Activated T-helper 1 cell treated with anti-CD3 and anti-CD28 coated beads, Interleukin-12 subunit alpha, Interleukin-12 subunit beta, Interleukin-2, Interleukin-4 antibody, amounts not matched to agents 30 ng/mL and 10 ng/mL and 1 ng/mL, durations not matched to agents 14 hours and 24 hours and 36 hours (primary cell): ENCODE measurements at regions not wholly inside any gene's neighbourhood (a gene's known extent, or its start where the extent isn't known, plus 50 kb on each side); places are given as distances from the start of the nearest gene placed in this dataset.
"Not testable (repeated sequence)": the region's sequence is repeated elsewhere in the genome, so short reads cannot be mapped to it uniquely, and the experiment has no call there.

Experiments used
- DNase-seq: peaks from one replicate; pipeline ENCODE4 v3.0.0; 2021; ENCODE audit warnings: low spot score
- H3K27ac Mint-ChIP-seq: one replicate; pipeline ENCODE4 v1.8.0; 2021; ENCODE audit warnings: mild to moderate bottlenecking, mixed read lengths
- H3K27me3 Mint-ChIP-seq: one replicate; pipeline ENCODE4 v1.8.0; 2022; ENCODE audit warnings: mild to moderate bottlenecking, moderate library complexity, mixed read lengths; ENCODE audit not compliant: insufficient read depth
- H3K36me3 Mint-ChIP-seq: one replicate; pipeline ENCODE4 v1.8.0; 2021; ENCODE audit warnings: low read depth, mixed read lengths
- H3K4me1 Mint-ChIP-seq: one replicate; pipeline ENCODE4 v1.8.0; 2021; ENCODE audit warnings: low read depth, mixed read lengths
- H3K4me3 Mint-ChIP-seq: one replicate; pipeline ENCODE4 v1.8.0; 2021; ENCODE audit warnings: mild to moderate bottlenecking, moderate library complexity, mixed read lengths
- H3K9me3 Mint-ChIP-seq: one replicate; pipeline ENCODE4 v1.8.0; 2021; ENCODE audit warnings: mixed read lengths
- intact Hi-C: fragments of 100-400 bp; cut with micrococcal nuclease; formaldehyde crosslinking; loops from one replicate; pipeline ENCODE4 v1.15.1; 2024

DNA sequence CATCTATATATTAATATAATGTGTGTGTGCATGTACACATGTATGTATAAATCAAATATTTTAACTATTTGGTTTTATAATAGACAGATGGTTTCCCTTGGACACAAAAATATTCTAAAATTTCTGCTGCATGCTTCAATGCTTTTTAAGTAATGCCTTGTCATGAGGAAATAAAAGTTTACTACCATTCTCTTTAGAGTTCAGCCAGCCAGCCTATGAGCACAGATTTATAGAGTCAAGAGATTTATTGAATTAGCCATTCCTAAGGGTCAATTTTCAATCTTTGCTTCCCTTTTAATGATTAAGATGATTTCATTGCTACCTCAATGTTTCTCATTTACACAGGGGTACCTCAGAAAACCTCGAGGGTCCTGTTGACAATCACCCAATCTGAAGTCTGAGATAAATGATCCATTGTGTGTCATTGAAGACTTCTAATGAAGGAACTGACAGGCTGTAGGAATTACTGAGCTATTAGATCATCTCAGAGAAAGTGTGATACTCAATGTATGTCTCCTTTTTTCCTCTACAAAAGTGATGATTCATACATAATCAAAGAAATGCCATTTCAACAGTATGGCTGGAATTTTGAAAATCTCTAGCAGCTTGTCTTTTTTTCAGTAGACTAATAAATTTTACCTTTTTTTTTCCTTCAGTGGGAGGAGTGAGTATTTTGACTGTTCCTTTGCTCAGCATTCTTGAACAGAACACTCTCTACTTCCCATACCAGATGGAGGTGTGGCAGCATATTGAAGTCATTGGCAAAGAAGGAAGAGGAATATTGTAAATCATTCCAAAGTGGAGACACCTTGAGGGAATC lies 222.6 kb upstream of the PCDH18 start:
- H3K9me3 Mint-ChIP-seq: no peaks in the 10 kb centered on the region
- H3K4me1 Mint-ChIP-seq: no peaks in the 10 kb centered on the region
- H3K27ac Mint-ChIP-seq: no peak overlapping the region
- H3K27me3 Mint-ChIP-seq: no peaks in the 10 kb centered on the region
- intact Hi-C loops: no loop called here
- DNase-seq: no peak
- no peak overlapping the region for H3K4me3 Mint-ChIP-seq
- no peaks in the 10 kb centered on the region for H3K36me3 Mint-ChIP-seq

DNA sequence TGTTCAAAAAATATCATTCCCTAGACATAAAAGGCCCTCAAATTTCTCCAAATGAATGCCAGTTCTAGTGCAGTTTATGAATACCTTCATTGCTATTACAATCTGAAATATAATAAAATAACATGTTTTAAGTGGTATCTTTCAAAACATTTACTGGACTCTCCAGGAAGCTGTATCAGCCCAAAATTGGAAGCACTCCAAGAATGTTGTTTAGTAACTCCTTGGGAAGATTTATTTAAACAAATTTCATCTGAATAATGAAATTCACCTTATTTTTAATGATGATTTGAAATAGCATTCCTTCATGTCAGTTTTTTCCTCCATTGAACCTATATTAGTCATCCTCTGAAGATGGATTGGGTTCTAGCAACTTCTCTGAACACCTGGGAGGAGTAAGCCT lies 217.2 kb upstream of the PCDH18 start:
- intact Hi-C loops: no loop called here
- no peak overlapping the region for H3K4me3 Mint-ChIP-seq

DNA sequence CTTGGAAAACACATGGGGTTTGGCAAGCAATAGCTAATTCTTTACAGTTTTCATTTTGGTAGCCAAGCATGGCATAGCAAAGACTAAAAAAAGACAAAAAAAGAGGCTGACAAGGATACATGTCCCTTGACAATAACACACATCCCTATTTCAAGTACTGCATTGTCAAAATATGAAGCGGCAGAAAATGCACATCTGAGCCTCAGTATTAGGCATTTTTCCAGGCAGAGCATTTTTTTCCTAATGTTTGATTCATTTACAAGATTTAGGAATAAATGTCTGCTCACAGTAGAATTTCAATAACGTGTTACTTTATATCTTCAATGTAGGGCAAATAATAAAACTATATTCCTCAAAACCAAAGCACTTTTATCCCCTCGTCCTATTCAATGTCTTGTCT lies 216.3 kb upstream of the PCDH18 start:
- Mint-ChIP-seq H3K27ac (no peak overlapping the region), H3K4me1 (no peaks in the 10 kb centered on the region), H3K27me3 (no peaks in the 10 kb centered on the region), H3K4me3 (no peak overlapping the region), H3K36me3 (no peaks in the 10 kb centered on the region), H3K9me3 (no peaks in the 10 kb centered on the region)
- intact Hi-C loops: no loop called here
- DNase-seq: no peak

More for the DNA sequence above, 217.2 kb upstream of the PCDH18 start:
- Mint-ChIP-seq H3K27ac (no peak overlapping the region), H3K27me3 (no peaks in the 10 kb centered on the region), H3K9me3 (no peaks in the 10 kb centered on the region), H3K4me1 (no peaks in the 10 kb centered on the region), H3K36me3 (no peaks in the 10 kb centered on the region)
- no peak for DNase-seq

DNA sequence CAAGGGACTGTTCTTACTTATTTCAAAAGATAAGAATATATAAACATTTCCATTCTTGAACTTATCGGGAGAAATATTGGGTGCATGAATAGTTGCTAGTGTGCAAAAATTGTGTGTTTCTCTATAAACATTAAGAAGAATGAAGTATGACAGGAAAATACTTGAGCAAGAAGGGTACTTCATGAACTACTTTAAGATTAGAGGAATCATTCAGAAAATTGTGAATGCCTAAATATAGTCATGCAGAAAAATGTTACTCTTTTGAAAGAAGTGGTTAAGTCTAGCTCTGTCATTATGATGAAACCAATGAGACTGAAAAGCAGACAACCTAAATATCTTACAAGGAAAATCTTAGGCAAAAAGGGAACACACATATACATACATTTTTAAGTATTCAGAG lies 207.8 kb upstream of the PCDH18 start:
- no peak overlapping the region for H3K4me3 Mint-ChIP-seq
- no peaks in the 10 kb centered on the region for H3K9me3 Mint-ChIP-seq
- H3K27me3 Mint-ChIP-seq: no peaks in the 10 kb centered on the region
- no peak overlapping the region for H3K27ac Mint-ChIP-seq
- H3K36me3 Mint-ChIP-seq: no peaks in the 10 kb centered on the region
- no peak for DNase-seq
- no peaks in the 10 kb centered on the region for H3K4me1 Mint-ChIP-seq
- intact Hi-C loops: no loop called here

DNA sequence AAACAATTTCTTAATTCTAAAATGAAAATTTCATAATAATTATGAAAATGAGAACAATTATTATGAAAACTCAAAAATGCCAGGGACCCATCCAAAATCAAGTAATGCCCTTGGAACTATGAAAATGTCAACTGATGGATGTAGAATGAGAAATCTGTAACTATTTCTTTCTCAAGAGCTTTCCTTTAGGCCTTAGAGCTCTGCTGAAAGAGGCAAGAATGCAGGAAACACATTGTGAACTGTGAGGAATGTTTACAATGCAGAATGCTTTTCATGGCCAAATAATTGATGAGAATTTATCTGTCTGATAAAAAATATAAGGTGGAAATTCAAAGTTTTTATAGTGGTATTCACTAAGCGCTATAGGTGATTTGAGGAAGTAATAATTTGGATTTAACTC lies 207.1 kb upstream of the PCDH18 start:
- no peak overlapping the region for H3K27ac Mint-ChIP-seq
- H3K4me3 Mint-ChIP-seq: no peak overlapping the region
- no peak for DNase-seq
- intact Hi-C loops: no loop called here
- H3K27me3 Mint-ChIP-seq: no peaks in the 10 kb centered on the region
- H3K9me3 Mint-ChIP-seq: no peaks in the 10 kb centered on the region
- no peaks in the 10 kb centered on the region for H3K36me3 Mint-ChIP-seq
- no peaks in the 10 kb centered on the region for H3K4me1 Mint-ChIP-seq

DNA sequence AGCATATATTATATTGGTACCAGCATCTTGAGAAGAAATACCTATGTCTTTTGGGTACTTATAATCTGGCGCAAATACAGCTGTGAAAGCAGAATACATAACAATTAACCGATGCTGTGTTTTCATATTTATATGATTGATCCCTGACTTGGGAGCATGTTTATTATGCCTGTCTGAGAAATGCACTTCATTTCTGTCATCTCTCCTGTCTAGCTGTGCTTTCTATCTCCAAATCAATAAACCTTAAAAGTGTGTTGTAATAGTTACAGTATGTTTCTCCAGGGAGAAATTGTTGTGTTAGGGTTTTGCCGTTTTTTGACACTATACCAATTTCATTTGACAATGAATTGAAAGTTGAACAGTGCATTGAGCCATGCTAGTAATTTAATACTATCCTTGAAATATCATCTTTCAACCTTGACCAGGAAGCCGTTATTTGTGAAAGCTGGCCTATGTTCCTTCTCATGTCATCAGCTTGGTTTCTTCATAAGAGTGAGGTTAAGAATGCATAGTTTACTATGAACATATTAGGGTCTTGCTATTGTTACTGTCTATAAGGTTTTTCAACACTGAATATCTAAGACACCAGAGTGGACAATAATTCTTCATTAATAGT lies 206.2 kb upstream of the PCDH18 start:
- Mint-ChIP-seq H3K27me3 (no peaks in the 10 kb centered on the region), H3K27ac (no peak overlapping the region), H3K4me3 (no peak overlapping the region), H3K9me3 (no peaks in the 10 kb centered on the region), H3K36me3 (no peaks in the 10 kb centered on the region), H3K4me1 (no peaks in the 10 kb centered on the region)
- no peak for DNase-seq
- intact Hi-C loops: no loop called here

DNA sequence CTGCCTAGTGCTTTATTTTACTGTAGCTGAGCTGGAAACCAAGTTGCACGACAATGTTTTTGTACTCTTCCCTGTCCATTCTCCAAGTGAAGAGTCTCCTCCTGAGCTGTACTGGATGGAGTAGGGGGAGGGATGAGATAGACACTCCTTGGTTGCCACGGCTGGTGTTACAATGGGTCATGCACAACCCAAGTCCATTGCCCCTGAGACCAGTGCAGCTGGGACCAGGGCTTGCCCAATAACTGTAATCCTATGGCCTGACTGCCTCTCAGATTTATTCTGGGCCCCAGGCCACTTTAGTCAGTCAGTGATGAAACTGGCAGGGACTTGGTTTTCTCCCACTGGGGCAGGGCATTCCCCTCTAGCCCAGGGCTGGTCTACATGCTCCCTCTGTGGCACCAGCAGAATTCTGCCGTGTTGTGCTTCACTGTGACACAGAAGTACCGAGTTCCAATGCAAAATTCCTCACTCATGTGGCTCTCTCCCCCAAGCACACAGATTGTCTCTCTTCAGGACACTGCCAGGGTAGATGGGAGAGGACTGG lies 203.3 kb upstream of the PCDH18 start:
- H3K4me1 Mint-ChIP-seq: no peaks in the 10 kb centered on the region

DNA sequence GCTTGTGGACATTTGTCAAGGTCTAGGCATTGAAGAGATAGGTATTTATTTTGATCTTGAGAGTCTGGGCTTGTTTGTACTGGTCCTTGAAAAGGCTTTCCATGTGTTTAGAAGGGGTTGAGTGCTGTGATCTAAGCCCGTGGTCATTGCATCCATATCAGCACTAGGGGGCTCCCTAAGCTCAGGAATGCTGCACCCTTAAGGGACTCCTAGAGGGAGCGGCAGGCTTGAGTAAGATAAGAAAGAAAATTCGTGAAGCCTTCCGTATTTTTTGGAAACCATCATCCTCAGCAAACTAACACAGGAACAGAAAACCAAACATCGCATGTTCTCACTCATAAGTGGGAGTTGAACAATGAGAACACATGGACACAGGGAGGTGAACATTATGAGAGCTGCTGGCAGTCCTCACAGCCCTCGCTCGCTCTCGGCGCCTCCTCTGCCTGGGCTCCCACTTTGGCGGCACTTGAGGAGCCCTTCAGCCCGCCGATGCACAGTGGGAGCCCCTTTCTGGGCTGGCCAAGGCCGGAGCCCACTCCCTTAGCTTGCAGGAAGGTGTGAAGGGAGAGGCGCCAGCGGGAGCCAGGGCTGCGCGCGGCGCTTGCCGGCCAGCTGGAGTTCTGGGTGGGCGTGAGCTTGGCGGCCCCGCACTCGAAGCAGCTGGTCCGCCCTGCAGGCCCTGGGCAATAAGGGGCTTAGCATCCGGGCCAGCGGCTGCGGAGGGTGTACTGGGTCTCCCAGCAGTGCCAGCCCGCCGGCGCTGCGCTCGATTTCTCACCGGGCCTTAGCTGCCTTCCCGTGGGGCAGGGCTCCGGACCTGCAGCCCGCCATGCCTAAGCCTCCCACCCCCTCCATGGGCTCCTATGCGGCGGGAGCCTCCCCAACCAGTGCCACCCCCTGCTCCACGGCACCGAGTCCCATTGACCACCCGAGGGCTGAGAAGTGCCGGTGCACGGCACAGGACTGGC lies 201.2 kb upstream of the PCDH18 start:
- not testable (repeated sequence) for H3K4me3 Mint-ChIP-seq, H3K9me3 Mint-ChIP-seq, DNase-seq, H3K4me1 Mint-ChIP-seq, H3K36me3 Mint-ChIP-seq, H3K27ac Mint-ChIP-seq, H3K27me3 Mint-ChIP-seq
- intact Hi-C loops: loop anchor here (2.0 kb wide), 1 partner anchor 947 kb away; no protein-coding TSS in a partner anchor

More for the DNA sequence above, 203.3 kb upstream of the PCDH18 start:
- intact Hi-C loops: no loop called here
- H3K36me3 Mint-ChIP-seq: no peaks in the 10 kb centered on the region
- H3K27me3 Mint-ChIP-seq: no peaks in the 10 kb centered on the region
- no peak overlapping the region for H3K4me3 Mint-ChIP-seq
- DNase-seq: no peak
- no peak overlapping the region for H3K27ac Mint-ChIP-seq
- no peaks in the 10 kb centered on the region for H3K9me3 Mint-ChIP-seq

DNA sequence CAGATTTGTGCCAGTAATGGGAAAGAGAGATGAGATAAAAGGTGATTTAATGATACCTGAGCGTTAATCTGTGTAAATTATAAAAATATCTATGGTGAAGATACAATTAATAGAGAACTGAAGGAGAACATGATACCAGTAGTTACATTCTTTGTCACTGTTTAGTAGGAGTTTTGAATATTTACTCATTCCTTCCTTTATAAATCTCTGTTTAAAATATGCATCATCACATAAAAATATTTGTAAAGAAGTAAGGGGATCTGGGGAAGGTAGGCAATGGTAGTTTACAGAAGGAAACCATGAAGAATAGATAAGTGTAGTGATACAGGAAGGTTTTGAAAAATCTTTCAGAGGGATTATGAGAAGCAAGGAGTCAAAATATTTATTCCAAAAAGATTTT lies 190.6 kb upstream of the PCDH18 start:
- H3K27me3 Mint-ChIP-seq: no peaks in the 10 kb centered on the region
- no peaks in the 10 kb centered on the region for H3K36me3 Mint-ChIP-seq
- H3K4me1 Mint-ChIP-seq: no peaks in the 10 kb centered on the region
- H3K4me3 Mint-ChIP-seq: no peak overlapping the region
- no peak overlapping the region for H3K27ac Mint-ChIP-seq
- H3K9me3 Mint-ChIP-seq: no peaks in the 10 kb centered on the region
- intact Hi-C loops: no loop called here
- DNase-seq: no peak

DNA sequence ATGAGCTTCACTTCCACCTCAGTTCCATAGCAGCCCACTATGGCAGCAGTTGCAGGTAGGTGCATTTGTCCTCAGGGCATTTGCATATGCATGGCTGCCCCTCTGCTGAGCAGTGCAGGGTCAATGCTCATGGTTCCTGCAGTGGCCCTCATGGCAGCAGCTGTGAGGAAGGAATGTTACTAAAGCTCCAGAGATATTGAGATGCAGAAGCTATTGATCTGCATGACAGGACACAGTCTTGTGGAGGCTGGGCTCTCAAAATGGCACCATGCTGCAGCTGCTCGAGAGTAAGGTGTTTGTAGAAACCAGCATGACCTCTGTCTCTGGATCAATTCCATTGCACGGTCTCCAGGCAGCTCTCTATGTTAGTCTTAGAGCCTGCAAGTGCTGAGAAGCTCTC lies 179.2 kb upstream of the PCDH18 start:
- no peaks in the 10 kb centered on the region for H3K4me1 Mint-ChIP-seq
- DNase-seq: no peak
- H3K27me3 Mint-ChIP-seq: no peaks in the 10 kb centered on the region
- H3K27ac Mint-ChIP-seq: no peak overlapping the region
- intact Hi-C loops: no loop called here
- no peak overlapping the region for H3K4me3 Mint-ChIP-seq
- H3K36me3 Mint-ChIP-seq: no peaks in the 10 kb centered on the region
- no peaks in the 10 kb centered on the region for H3K9me3 Mint-ChIP-seq

DNA sequence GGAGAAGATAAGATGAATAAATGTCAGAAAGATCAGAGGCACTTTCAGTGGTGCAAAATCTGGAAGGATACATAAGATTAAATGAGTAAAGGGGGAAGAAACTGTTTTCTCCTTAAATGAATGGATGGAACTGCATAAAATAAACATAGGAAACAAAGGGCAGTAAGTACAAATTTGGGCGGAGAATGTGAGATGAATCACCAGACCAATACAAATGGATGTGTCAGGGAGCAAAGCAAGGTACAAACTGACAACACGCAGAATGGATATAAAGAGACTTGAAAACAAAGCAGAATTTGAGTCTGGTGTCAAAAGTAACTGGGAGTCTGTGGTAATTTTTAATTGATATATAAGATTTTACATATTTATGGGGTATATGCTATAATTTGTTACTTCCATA lies 175.3 kb upstream of the PCDH18 start:
- Mint-ChIP-seq H3K27ac (no peak overlapping the region), H3K4me1 (no peaks in the 10 kb centered on the region), H3K36me3 (no peaks in the 10 kb centered on the region), H3K4me3 (no peak overlapping the region), H3K27me3 (no peaks in the 10 kb centered on the region), H3K9me3 (no peaks in the 10 kb centered on the region)
- intact Hi-C loops: no loop called here
- no peak for DNase-seq

DNA sequence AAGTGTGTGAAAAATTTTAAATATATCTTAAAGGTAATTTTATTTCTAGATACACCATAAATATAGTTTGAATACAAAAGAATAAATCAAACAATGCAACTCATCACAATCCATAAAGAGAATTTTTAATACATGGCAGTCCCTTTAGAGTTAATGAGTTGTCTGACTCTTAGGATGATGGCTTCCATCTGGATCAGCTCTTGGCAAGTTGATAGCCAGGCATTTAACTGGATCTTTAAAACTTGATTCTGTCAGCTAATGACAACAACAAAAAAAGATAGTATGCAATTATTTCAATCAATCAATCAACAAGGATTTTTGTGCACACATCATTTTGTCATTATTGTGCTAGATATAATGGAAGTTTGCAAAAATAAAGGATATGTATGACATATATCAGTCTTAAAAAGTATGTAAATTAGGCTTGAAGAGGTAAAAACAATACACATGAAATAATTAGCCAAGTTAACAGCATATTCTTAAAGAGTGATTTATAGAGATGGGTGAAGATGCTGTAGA lies 174.9 kb upstream of the PCDH18 start:
- Mint-ChIP-seq H3K27ac (no peak overlapping the region), H3K4me1 (no peaks in the 10 kb centered on the region), H3K27me3 (no peaks in the 10 kb centered on the region), H3K36me3 (no peaks in the 10 kb centered on the region), H3K9me3 (no peaks in the 10 kb centered on the region), H3K4me3 (no peak overlapping the region)
- intact Hi-C loops: no loop called here
- no peak for DNase-seq
